HG02588 (cell line): ENCODE measurements at regions not wholly inside any gene's neighbourhood (a gene's known extent, or its start where the extent isn't known, plus 50 kb on each side); places are given as distances from the start of the nearest gene placed in this dataset.

ENCODE experiments used
- ATAC-seq: cut with Tn5 transposase; IDR thresholded peaks from one replicate; pipeline ENCODE4 v1.9.1; 2021; ENCODE audit warnings: mild to moderate bottlenecking, moderate library complexity; ENCODE audit not compliant: unreplicated experiment

DNA sequence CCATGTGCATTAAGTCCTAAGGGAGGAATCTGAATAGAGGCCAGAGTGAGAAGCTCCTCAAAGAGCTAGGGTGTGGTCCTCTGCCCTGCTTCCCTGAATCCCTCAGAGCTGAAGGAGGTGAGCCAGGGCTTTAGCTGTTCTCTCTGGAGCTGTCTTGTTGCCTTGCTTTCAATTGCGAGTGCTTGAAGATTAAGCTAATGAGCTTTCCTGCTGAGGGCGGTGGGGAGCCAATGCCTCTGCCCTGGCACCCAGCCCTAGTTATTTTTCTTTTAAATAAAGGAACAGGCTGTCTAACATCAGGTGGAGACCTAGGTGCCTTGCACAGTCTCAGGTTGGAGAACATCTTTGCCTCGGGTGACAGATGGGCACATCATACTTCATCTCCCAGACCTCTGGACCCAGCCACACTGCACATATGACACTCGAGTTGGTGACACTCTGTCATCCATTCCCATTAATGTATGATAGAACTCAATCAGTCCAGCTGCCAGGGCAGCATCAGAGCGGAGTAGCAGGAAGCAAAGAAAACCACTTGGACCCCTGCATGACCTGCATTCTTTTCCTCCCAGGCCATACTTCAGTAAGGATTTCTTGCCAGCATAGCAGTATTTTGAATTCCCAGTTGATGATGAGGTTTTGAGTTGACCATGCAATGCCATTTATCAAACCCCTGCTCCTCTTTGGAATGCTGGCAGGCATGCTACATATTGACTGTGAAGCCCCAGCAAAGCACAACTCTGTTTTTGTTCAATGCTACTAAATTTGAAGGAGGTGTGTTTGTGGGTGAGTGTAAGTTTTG is 292.7 kb downstream of the RNF144A start:
- no peak for ATAC-seq

DNA sequence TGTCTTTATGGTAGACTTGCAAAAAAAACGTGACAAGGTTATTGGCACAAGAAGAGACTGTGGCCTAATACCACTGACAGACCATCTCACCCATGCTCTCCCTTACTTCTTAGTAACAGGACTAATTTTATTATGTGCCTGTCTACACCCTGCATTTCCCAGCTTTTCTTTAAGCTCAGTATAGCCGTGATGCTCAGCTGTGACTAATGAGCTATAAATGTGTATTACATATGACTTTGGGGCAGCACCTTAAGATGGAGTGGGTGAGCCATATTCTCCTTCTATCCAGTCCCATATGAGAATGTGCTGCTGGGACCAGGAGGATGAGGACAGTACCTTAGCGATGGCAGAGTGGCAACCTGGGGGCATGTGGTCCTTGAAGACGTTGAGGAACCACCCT is 293.5 kb downstream of the RNF144A start:
- ATAC-seq, result no peak

DNA sequence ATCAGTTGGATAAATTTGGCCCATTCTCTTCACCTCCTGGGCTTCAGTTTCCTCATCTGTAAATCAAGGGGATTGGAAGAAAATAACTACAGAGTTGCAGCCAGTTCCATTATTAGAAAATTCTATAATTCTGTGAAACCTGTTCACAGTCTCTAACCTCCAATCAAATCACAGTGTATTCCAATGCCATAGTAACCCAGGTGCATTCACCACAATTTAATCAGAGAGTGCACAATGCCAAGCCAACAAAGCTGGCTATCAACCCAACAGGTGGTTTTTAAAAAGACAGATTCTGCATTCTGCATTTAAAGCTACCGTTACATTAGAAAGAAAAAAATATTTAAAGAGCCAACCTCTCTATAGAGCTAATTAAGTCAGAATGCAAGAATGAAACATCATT is 308.6 kb downstream of the RNF144A start:
- ATAC-seq, result no peak

DNA sequence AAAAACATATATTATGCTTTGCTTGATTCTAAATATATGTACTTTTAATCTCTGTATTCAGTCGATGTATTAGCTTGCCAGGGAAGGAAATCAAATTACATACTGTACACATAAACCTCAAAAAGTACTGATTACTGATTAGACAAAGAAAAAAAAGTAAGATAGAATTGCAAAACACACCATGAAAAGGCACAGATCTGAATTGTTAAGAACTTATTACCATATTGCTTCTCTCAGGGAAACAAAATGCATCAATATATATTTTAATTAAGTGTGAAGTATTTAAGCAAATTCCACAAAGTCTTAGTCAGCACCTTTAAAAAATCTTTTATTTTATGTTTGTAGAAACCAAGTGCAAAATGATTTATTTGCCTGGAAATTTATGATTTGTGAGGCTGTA is 309.3 kb downstream of the RNF144A start:
- ATAC-seq, result no peak

DNA sequence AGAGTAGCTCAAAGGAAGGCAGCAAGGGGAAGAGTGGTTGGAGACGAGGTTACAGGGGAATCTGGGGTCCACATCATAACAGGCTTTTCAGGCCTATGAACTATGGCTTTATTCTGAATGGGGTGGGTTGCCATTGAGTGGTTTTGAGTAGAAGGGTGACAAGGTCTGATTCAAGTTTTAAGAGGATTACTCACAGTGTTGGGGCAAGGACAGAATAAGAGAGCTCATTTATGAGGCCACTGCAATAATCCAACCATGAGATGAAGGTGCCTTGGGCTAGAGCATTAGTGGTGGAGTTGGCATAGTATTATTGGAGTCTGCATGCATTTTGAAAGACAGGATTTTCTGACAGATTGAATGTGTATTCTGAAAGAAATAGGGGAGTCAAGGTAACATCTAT is 315.9 kb downstream of the RNF144A start:
- ATAC-seq, result no peak

DNA sequence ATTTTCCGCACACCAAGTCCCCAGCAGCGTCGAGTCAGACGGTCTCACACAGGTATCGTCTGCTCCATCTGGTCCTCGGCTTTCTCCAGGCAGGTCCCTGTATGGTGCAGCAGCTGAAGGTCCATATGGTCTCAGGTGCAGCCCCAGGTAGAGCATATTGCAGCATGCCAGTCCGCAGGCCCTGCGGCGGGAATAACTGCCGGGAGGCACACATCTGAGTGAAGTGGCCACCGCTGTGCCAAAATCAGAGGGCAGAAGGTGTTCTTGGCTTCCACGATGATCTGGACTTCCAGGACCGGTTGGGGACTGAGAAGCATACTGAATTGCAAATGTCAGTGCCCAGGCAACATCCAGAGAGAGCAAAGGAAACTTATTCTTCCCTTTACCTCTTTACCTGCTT is 320.3 kb downstream of the RNF144A start:
- ATAC-seq, result no peak

DNA sequence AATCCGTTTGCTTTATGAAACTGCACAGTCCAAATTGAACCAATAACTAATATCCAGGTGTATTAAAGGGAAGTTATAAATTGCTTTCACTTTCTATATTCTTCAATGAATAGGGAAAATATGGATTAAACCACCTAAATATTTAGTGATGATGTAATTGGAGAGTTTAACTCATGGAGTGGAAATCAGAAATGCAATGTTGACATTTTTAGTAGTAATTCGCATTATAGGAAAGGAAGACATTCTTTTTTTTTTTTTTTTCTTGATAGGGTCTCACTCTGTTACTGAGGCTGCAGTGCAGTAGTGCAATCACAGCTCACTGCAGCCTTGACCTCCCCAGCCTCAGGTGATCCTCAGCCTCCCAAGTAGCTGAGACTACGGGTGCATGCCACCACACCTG is 321.9 kb downstream of the RNF144A start:
- no peak for ATAC-seq

DNA sequence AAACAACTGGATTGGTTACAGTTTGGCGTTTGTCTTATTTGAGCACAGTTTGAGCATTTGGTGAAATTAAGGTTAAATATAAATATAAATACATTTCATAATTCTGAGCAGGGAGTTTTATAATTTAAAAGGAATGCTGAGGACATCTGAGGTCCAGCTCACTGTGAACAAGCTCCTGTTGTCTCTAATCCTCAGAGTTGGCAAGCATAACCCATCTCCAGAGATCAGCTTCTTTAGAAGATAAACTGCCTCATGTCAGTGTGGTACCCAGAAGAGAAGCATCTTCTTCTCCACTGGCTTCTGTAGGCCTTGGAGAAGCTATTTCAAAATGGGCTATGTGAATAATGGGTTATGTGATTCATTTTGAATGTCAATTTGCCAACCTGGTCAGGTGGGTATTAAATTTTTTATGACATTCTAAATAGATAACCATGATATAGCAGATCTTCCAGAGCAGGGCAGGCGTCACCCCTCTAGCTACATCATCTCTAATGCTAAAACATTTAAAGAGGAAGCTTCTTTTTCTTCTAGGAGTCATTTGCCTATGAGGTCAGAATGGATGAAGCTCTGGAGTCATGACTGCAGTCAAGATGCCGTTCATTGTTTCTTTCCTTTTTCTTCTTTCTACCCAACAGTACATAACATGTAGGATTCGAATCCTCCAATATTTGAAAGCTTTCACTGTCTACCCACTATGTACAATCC is 324.0 kb downstream of the RNF144A start:
- no peak for ATAC-seq

DNA sequence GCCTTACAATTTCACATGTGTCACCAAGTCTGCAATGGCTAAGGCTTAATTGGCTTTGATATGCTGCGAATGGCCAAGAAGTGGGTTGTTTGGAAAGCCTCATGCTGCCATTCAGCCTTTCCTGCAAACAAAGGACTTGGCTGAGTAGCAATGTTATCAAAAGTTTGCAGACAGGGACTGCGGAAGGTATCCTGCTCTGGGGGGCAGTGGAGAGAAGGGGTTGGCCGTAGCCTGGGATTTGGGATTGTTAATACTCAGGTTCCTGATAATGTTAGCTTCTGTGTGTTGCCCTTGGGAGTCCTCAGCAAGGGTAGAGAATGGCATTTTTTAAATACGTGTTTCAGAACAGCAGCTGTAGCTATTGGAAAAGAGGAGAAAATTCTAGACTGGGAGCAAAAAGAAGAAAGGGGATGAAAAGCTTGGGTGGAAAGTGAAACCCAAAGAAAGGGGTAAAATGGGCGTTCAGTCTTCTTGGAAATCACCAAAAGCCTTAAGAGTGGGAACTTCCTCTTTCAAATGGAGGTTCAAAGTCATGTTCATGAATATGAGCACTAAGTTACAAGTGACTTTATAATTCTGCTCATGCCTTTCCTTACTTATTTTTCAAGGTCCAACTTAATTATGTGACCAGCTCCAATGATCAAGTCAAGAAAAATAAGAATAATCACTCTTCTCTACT is 325.1 kb downstream of the RNF144A start:
- no peak for ATAC-seq

DNA sequence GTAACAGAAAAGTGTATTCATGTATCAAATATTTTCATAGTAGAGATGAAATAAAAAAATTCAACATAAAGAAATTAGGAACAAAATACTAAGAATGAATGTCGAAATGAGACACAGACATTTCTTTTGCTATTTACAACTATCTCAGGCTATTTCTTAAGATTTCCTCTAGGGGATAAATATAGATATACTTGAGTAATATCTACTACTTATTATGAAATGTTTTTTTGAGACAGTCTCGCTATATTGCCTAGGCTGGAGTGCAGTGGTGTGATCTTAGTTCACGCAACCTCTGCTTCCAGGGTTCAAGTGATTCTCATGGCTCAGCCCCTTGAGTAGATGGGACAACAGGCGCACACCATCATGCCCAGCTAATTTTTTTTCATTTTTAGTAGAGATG is 326.1 kb downstream of the RNF144A start:
- ATAC-seq, result no peak

DNA sequence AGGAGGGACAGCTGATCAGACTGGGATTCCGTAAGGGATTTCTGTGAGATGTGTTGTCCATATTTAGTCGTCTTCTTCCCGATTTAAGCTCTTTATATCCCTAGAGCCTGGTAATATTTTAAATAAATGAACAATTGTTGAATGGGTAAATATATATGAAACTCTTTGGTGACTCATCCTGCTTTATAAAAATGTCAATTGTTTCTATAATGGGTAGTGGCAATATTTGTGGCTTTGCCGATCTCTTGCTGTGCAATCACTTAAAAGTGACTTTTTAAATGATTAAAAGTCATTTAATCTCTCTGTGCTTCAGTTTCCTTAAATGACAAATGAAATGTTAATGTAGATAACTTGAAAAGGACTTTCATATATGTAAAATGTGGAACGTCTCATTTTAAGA is 339.2 kb downstream of the RNF144A start:
- no peak for ATAC-seq

DNA sequence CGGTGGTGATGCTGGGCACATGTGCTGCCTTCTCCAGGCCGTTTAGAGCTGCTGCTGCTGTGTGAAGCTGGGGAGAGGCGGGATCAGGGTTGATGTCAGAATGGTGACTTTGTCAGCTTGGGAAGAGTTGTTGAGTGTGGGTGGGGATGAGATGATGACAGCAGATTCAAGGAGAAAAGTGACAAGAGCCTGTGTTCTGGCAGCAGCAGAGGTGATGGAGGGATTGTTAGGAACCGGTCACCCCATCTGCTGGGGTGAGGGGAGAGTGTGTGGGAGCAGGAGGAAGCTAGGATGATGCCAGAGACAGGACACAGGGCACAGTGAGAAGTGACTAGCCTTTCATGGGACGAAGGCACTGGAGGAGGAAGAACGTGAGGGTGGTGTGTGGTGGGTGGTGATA is 345.5 kb downstream of the RNF144A start:
- ATAC-seq, result no peak

DNA sequence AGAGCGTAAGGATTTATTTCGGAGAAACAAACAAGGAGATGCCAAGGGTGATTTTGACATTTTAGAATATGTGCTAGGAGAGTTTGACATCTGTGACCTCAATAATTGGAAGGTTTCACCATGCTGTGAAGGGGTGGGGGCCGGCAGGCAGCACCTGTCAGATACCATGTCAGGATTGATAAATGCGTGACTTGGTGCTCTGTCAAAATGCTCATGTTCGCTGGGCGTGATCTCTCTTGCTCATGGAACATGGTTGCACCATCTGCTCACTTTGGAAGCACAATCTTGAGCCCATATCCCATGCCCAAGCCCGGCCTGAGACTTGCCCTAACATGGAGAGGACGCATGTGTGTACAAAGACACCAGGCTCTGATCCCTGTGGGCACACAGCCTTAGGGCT is 347.6 kb downstream of the RNF144A start:
- ATAC-seq, result no peak

DNA sequence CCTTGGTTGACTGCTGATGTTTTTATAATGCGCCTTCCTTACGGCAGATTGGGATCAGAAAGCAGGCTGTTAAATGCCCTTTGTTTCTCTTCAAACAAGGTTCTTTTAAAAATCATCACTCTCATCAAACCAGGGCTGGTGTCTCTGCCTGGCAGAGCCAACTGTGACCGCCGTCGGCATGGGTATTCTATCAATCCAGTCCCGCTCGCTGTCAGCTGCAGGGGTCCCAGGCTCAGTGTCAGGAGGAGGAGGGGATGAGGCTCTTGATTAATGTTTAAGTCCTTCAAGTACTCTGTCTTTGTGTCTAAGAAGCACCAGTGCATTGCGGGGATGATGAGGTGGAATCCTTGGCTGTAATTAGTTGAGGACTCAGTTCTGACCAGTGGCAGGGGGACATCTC is 348.1 kb downstream of the RNF144A start:
- ATAC-seq, result no peak

DNA sequence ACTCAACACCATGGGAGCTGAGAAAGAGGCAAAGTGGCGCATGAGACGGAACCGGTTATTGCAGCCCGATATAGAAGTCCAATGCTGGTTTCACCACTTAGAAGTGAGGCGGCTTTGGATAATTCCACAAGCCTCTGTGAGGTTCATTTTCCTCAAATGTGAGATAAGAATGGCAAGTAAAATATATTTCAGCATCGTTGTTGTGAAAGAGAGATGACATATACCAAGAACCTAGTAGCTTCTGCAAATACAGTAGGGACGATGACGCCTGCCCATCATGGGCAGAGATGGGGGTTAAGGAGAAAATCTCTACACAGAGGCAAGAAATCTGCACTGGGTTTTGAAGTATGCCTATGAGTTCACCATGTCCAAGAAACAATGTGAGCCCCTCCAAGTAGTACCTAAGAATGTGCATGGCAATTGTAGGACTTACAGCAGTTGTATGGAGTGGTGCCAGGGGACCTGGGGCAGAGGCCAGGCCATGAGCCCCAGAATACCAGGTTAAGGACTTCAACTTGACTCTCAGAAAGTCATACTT is 352.0 kb downstream of the RNF144A start:
- no peak for ATAC-seq

DNA sequence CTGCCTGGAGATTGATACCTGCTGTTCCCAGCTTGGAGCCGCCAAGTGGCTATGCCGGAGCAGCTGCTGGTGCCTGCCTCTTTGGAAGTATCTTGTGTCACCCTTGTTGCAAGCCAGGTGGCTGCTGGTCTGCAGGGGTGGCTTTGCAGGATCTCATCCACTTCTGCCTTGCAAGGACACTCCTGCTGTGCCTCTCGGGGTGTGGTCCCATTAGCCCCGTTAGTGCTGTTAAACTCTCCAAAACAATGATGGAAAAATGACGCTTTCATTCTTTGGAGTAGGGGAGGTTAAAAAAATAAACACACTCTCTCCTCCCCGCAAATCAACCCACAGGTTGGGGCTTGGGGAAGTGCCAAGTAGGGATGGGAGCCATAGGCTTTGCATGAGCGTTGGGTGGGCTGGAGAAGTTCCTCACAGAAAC is 352.8 kb downstream of the RNF144A start:
- ATAC-seq, result no peak

DNA sequence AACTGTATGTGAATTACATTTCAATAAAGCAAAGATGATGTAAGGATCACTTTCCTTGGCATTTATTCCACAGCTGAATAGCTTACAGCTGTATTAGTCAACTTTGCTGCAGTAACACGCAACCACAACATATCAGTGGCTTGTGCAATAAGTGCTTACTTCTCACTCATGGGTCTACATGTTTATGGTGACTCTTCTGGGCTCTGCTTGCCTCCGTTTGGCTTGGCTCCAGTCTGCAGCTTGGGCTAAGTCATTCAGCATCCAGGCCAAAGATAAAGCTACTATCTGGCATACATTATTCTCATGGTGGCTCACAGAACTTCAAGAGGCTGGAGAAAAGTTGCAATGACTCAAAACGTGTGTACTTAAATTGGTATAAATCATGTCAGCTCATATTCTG is 355.0 kb downstream of the RNF144A start:
- ATAC-seq, result no peak

DNA sequence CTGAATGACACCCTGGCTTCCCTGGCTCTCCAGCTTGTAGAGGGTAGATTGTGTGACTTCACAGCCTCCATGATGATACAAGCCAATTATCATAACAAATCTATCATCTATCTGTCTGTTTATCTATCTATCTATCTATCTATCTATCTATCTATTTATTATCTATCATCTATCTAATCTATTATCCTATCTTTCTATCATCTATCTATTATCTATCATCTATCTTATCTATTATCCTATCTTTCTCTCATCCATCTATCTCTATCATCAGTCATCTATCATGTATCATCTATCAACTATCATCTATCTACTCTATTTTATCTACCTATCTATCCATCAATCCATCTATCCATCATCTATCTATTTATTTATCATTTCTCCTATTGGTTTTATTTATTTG is 361.8 kb downstream of the RNF144A start:
- ATAC-seq, result no peak

DNA sequence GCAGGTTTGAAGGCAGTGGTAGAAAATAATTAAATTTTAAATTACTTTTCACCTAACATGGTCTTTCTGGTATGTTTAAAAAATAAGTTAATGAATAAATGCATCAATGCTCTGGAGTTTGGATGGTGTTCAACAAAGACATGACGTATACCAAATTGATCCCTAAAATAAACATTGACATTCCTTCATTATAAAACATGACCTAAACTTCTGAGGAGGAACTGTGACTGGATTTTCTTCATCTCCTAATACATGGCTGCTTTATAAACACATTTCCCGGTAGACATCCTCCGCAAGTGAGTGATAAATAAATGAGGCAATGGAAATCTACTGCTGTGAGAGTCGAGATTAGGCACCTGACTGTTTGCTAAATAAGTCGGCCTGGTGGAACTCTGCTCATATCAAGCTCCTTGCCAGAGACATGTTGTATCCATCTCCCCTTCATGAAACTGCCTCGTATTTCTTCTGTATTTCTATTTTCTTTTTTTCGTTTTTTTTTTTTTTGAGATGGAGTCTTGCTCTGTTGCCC is 362.3 kb downstream of the RNF144A start:
- no peak for ATAC-seq

DNA sequence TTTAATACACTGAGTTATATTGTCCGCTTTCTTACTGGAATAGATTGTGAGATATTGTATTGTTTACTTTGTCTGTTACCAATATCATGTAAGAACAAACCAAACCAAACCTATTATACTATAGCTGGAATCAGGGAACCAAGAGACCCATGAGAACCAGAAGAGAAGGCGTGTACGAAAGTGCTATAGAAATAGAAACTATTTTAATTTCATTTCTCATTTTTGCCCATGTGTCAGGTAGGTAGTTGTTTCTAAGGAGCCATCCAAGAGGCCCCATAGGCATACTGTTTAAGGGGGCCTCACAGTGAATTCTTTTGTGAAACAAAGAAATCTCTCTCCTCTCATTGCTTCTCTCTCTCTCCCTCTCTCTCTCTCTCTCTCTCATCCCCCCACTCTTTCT is 363.6 kb downstream of the RNF144A start:
- no peak for ATAC-seq
